ENCODE measurements at regions not wholly inside any gene's neighbourhood (a gene's known extent, or its start where the extent isn't known, plus 50 kb on each side); places are given as distances from the start of the nearest gene placed in this dataset.
A peak's percentile ranks its signal among the peaks of the same experiment; 100 is the strongest.

GRCh38 chr3:28651159-28651558, 302.5 kb upstream of the AZI2 start:
- CTCF ChIA-PET = interaction anchor here (1.9 to 3.6 kb wide), 3 partner anchors 14 to 75 kb away, joined by 6 to 19 read pairs (median 7); no protein-coding TSS in a partner anchor
- no peak for DNase-seq (ENCODE audit: extremely low spot score)
- POLR2A ChIA-PET = no interaction called here
- TF ChIP-seq CTCF (IDR thresholded peaks at IDR 0.05; ENCODE audit: control extremely low read depth, extremely low read depth, low read depth, missing control alignments) = no peak

GRCh38 chr3:28664123-28664522, 315.5 kb upstream of the AZI2 start:
- TF ChIP-seq CTCF (IDR thresholded peaks at IDR 0.05; ENCODE audit: control extremely low read depth, extremely low read depth, low read depth, missing control alignments) = no peak
- DNase-seq (ENCODE audit: extremely low spot score) = no peak
- ChIA-PET CTCF (interaction anchor here (0.6 to 2.4 kb wide), 2 partner anchors 10 to 14 kb away, joined by 3 to 7 read pairs; no protein-coding TSS in a partner anchor), POLR2A (no interaction called here)

- ChIA-PET POLR2A (no interaction called here), CTCF (interaction anchor here (0.6 to 3.9 kb wide), 33 partner anchors 9 to 1536 kb away, joined by 3 to 43 read pairs (median 4); no protein-coding TSS in a partner anchor)
- DNase-seq (ENCODE audit: extremely low spot score) = peak; percentile 41
- TF ChIP-seq CTCF (IDR thresholded peaks at IDR 0.05; ENCODE audit: control extremely low read depth, extremely low read depth, low read depth, missing control alignments) = peak; percentile 86
Measured at GRCh38 chr3:28667646-28668621, 319.3 kb upstream of the AZI2 start.

- POLR2A ChIA-PET = no interaction called here
- TF ChIP-seq CTCF (IDR thresholded peaks at IDR 0.05; ENCODE audit: control extremely low read depth, extremely low read depth, low read depth, missing control alignments) = no peak
- CTCF ChIA-PET = interaction anchor here (0.6 to 3.9 kb wide), 4 partner anchors 8 to 963 kb away, joined by 3 to 31 read pairs (median 3); no protein-coding TSS in a partner anchor
- no peak for DNase-seq (ENCODE audit: extremely low spot score)
Measured at GRCh38 chr3:28669870-28670269, 321.2 kb upstream of the AZI2 start.

- TF ChIP-seq CTCF (IDR thresholded peaks at IDR 0.05; ENCODE audit: control extremely low read depth, extremely low read depth, low read depth, missing control alignments) = no peak
- POLR2A ChIA-PET = no interaction called here
- CTCF ChIA-PET = interaction anchor here (1.3 to 1.4 kb wide), 2 partner anchors 12 to 1526 kb away, joined by 3 to 5 read pairs; no protein-coding TSS in a partner anchor
- DNase-seq (ENCODE audit: extremely low spot score) = no peak
Measured at GRCh38 chr3:28672406-28672805, 323.8 kb upstream of the AZI2 start.

- TF ChIP-seq CTCF (IDR thresholded peaks at IDR 0.05; ENCODE audit: control extremely low read depth, extremely low read depth, low read depth, missing control alignments) = no peak
- ChIA-PET CTCF (interaction anchor here (1.3 to 1.4 kb wide), 2 partner anchors 13 to 1525 kb away, joined by 3 to 5 read pairs; no protein-coding TSS in a partner anchor), POLR2A (no interaction called here)
- no peak for DNase-seq (ENCODE audit: extremely low spot score)
Measured at GRCh38 chr3:28673446-28673845, 324.8 kb upstream of the AZI2 start.
